Stimulated activated CD4-positive, alpha-beta T cell treated with anti-CD3 and anti-CD28 coated beads, TNF-alpha, amount 100 ng/mL, for 48 hours (primary cell): ENCODE measurements at regions not wholly inside any gene's neighbourhood (a gene's known extent, or its start where the extent isn't known, plus 50 kb on each side); places are given as distances from the start of the nearest gene placed in this dataset.

Experiments used
- DNase-seq, 3 donors: peaks; one replicate each; pipeline ENCODE4 v3.0.0-alpha.2; 2020; ENCODE audit warnings: low read depth in 3 of 3

- no peak for DNase-seq
These were observed 352.3 kb upstream of the B3GAT1 start for GRCh38 chr11:134764367-134764766.

- DNase-seq: no peak
These were observed 351.0 kb upstream of the B3GAT1 start for GRCh38 chr11:134763030-134763388.

GRCh38 chr11:134762248-134763029 lies 350.4 kb upstream of the B3GAT1 start:
- no peak for DNase-seq

GRCh38 chr11:134761926-134762247 lies 349.8 kb upstream of the B3GAT1 start:
- DNase-seq: no peak

- no peak for DNase-seq
These were observed 349.3 kb upstream of the B3GAT1 start for GRCh38 chr11:134761386-134761785.

- no peak for DNase-seq
These were observed 348.9 kb upstream of the B3GAT1 start for GRCh38 chr11:134760957-134761356.

- DNase-seq: no peak
These were observed 348.3 kb upstream of the B3GAT1 start for GRCh38 chr11:134760299-134760698.

GRCh38 chr11:134759855-134760254 lies 347.8 kb upstream of the B3GAT1 start:
- no peak for DNase-seq

- DNase-seq: no peak
These were observed 347.2 kb upstream of the B3GAT1 start for GRCh38 chr11:134759274-134759673.

GRCh38 chr11:134758342-134758931 lies 346.4 kb upstream of the B3GAT1 start:
- DNase-seq: no peak

- DNase-seq: no peak
These were observed 345.6 kb upstream of the B3GAT1 start for GRCh38 chr11:134757633-134758032.

- no peak for DNase-seq
These were observed 344.9 kb upstream of the B3GAT1 start for GRCh38 chr11:134756811-134757540.

GRCh38 chr11:134755535-134755934 lies 343.5 kb upstream of the B3GAT1 start:
- DNase-seq: no peak

- no peak for DNase-seq
These were observed 342.6 kb upstream of the B3GAT1 start for GRCh38 chr11:134754521-134755198.

- no peak for DNase-seq
These were observed 341.9 kb upstream of the B3GAT1 start for GRCh38 chr11:134753771-134754520.

GRCh38 chr11:134752964-134753770 lies 341.1 kb upstream of the B3GAT1 start:
- no peak for DNase-seq

GRCh38 chr11:134752526-134752925 lies 340.5 kb upstream of the B3GAT1 start:
- DNase-seq: no peak

GRCh38 chr11:134751766-134752165 lies 339.7 kb upstream of the B3GAT1 start:
- DNase-seq: no peak

GRCh38 chr11:134751031-134751585 lies 339.1 kb upstream of the B3GAT1 start:
- DNase-seq: no peak

- no peak for DNase-seq
These were observed 338.6 kb upstream of the B3GAT1 start for GRCh38 chr11:134750619-134751018.
